Activated naive CD4-positive, alpha-beta T cell treated with anti-CD3 and anti-CD28 coated beads for 36 hours (primary cell): ENCODE measurements at regions not wholly inside any gene's neighbourhood (a gene's known extent, or its start where the extent isn't known, plus 50 kb on each side); places are given as distances from the start of the nearest gene placed in this dataset.
"Not testable (repeated sequence)": the region's sequence is repeated elsewhere in the genome, so short reads cannot be mapped to it uniquely, and the experiment has no call there.

ENCODE experiments used
- CTCF ChIA-PET: fragments of 350-600 bp; sonication (Branson Sonifier 250); formaldehyde crosslinking; loops from one replicate; lab custom pipeline; 2021; ENCODE audit warnings: antibody characterized with exemption; lab: Charles Lee
- DNase-seq: peaks from one replicate; pipeline ENCODE4 v3.0.0-alpha.2; 2020
- H3K27ac Mint-ChIP-seq: one replicate; pipeline ENCODE4 v1.8.0; 2021; ENCODE audit warnings: mild to moderate bottlenecking, mixed read lengths
- H3K27me3 Mint-ChIP-seq: one replicate; pipeline ENCODE4 v1.8.0; 2021; ENCODE audit warnings: low read depth, mixed read lengths
- H3K36me3 Mint-ChIP-seq: one replicate; pipeline ENCODE4 v1.8.0; 2021; ENCODE audit warnings: low read depth, mixed read lengths
- H3K4me1 Mint-ChIP-seq: one replicate; pipeline ENCODE4 v1.8.0; 2021; ENCODE audit warnings: low read depth, mixed read lengths
- H3K4me3 Mint-ChIP-seq: one replicate; pipeline ENCODE4 v1.8.0; 2021; ENCODE audit warnings: mild to moderate bottlenecking, moderate library complexity, mixed read lengths
- H3K9me3 Mint-ChIP-seq: one replicate; pipeline ENCODE4 v1.8.0; 2021; ENCODE audit warnings: mixed read lengths
- intact Hi-C: fragments of 100-400 bp; cut with micrococcal nuclease; formaldehyde crosslinking; loops from one replicate; pipeline ENCODE4 v1.15.1; 2023

- H3K27ac Mint-ChIP-seq: no peak overlapping the region
- intact Hi-C loops: no loop called here
Observed at GRCh38 chr2:116787848-116788247, 1026.6 kb upstream of the DDX18 start.

GRCh38 chr2:116802671-116803070 is 1011.8 kb upstream of the DDX18 start:
- intact Hi-C loops: no loop called here
- CTCF ChIA-PET: no interaction called here
- DNase-seq: no peak
- no peaks in the 10 kb centered on the region for H3K36me3 Mint-ChIP-seq
- no peak overlapping the region for H3K4me3 Mint-ChIP-seq
- peaks cover 25% of the 10 kb centered on the region for H3K9me3 Mint-ChIP-seq
- H3K4me1 Mint-ChIP-seq: no peaks in the 10 kb centered on the region
- no peaks in the 10 kb centered on the region for H3K27me3 Mint-ChIP-seq
- no peak overlapping the region for H3K27ac Mint-ChIP-seq

More at GRCh38 chr2:116787848-116788247, 1026.6 kb upstream of the DDX18 start:
- no peaks in the 10 kb centered on the region for H3K4me1 Mint-ChIP-seq
- H3K4me3 Mint-ChIP-seq: no peak overlapping the region
- no peak for DNase-seq
- no peaks in the 10 kb centered on the region for H3K27me3 Mint-ChIP-seq
- CTCF ChIA-PET: interaction anchor here (0.5 kb wide), 1 partner anchor 221 kb away, joined by 4 read pairs; no protein-coding TSS in a partner anchor
- H3K36me3 Mint-ChIP-seq: no peaks in the 10 kb centered on the region
- peaks cover 2% of the 10 kb centered on the region for H3K9me3 Mint-ChIP-seq

- H3K27ac Mint-ChIP-seq: no peak overlapping the region
- no peaks in the 10 kb centered on the region for H3K4me1 Mint-ChIP-seq
- H3K4me3 Mint-ChIP-seq: no peak overlapping the region
- intact Hi-C loops: no loop called here
- H3K36me3 Mint-ChIP-seq: no peaks in the 10 kb centered on the region
- peaks cover 24% of the 10 kb centered on the region for H3K9me3 Mint-ChIP-seq
- CTCF ChIA-PET: no interaction called here
- no peak for DNase-seq
- no peaks in the 10 kb centered on the region for H3K27me3 Mint-ChIP-seq
Observed at GRCh38 chr2:116804901-116805300, 1009.6 kb upstream of the DDX18 start.

GRCh38 chr2:116806505-116806904 is 1008.0 kb upstream of the DDX18 start:
- intact Hi-C loops, DNase-seq, H3K4me3 Mint-ChIP-seq, CTCF ChIA-PET, H3K36me3 Mint-ChIP-seq, H3K27ac Mint-ChIP-seq, H3K27me3 Mint-ChIP-seq, H3K4me1 Mint-ChIP-seq: not testable (repeated sequence)
- H3K9me3 Mint-ChIP-seq: peaks cover 20% of the 10 kb centered on the region

- Mint-ChIP-seq H3K27me3 (no peaks in the 10 kb centered on the region), H3K36me3 (no peaks in the 10 kb centered on the region), H3K4me3 (no peak overlapping the region), H3K9me3 (peaks cover 14% of the 10 kb centered on the region), H3K4me1 (no peaks in the 10 kb centered on the region), H3K27ac (no peak overlapping the region)
- CTCF ChIA-PET: no interaction called here
- no peak for DNase-seq
- intact Hi-C loops: no loop called here
Observed at GRCh38 chr2:116809109-116809508, 1005.4 kb upstream of the DDX18 start.

- Mint-ChIP-seq H3K27ac (no peak overlapping the region), H3K4me3 (no peak overlapping the region), H3K4me1 (no peaks in the 10 kb centered on the region), H3K36me3 (no peaks in the 10 kb centered on the region), H3K9me3 (peaks cover 7% of the 10 kb centered on the region), H3K27me3 (no peaks in the 10 kb centered on the region)
- intact Hi-C loops: no loop called here
- DNase-seq: no peak
- CTCF ChIA-PET: no interaction called here
Observed at GRCh38 chr2:116810071-116810470, 1004.4 kb upstream of the DDX18 start.

GRCh38 chr2:116810645-116811044 is 1003.8 kb upstream of the DDX18 start:
- Mint-ChIP-seq H3K27ac (no peak overlapping the region), H3K36me3 (no peaks in the 10 kb centered on the region), H3K9me3 (peaks cover 4% of the 10 kb centered on the region), H3K27me3 (no peaks in the 10 kb centered on the region), H3K4me1 (no peaks in the 10 kb centered on the region), H3K4me3 (no peak overlapping the region)
- intact Hi-C loops: no loop called here
- no peak for DNase-seq
- CTCF ChIA-PET: no interaction called here

- Mint-ChIP-seq H3K4me1 (no peaks in the 10 kb centered on the region), H3K27me3 (no peaks in the 10 kb centered on the region), H3K4me3 (no peak overlapping the region), H3K27ac (no peak overlapping the region), H3K9me3 (peaks cover 9% of the 10 kb centered on the region), H3K36me3 (no peaks in the 10 kb centered on the region)
- DNase-seq: no peak
- CTCF ChIA-PET: no interaction called here
- intact Hi-C loops: no loop called here
Observed at GRCh38 chr2:116819355-116819754, 995.1 kb upstream of the DDX18 start.

GRCh38 chr2:116820986-116821385 is 993.5 kb upstream of the DDX18 start:
- DNase-seq: no peak
- intact Hi-C loops: no loop called here
- H3K27me3 Mint-ChIP-seq: no peaks in the 10 kb centered on the region
- no peak overlapping the region for H3K27ac Mint-ChIP-seq
- H3K4me1 Mint-ChIP-seq: no peaks in the 10 kb centered on the region
- CTCF ChIA-PET: interaction anchor here (0.6 kb wide), 1 partner anchor 108 kb away, joined by 5 read pairs; no protein-coding TSS in a partner anchor
- no peak overlapping the region for H3K4me3 Mint-ChIP-seq
- H3K36me3 Mint-ChIP-seq: no peaks in the 10 kb centered on the region
- H3K9me3 Mint-ChIP-seq: peaks cover 11% of the 10 kb centered on the region

GRCh38 chr2:116829543-116829942 is 984.9 kb upstream of the DDX18 start:
- H3K27me3 Mint-ChIP-seq, H3K27ac Mint-ChIP-seq, H3K36me3 Mint-ChIP-seq, H3K9me3 Mint-ChIP-seq, CTCF ChIA-PET, H3K4me1 Mint-ChIP-seq, DNase-seq, H3K4me3 Mint-ChIP-seq, intact Hi-C loops: not testable (repeated sequence)

- intact Hi-C loops: no loop called here
- CTCF ChIA-PET: no interaction called here
- H3K4me3 Mint-ChIP-seq: no peak overlapping the region
- no peaks in the 10 kb centered on the region for H3K27me3 Mint-ChIP-seq
- no peak for DNase-seq
- H3K9me3 Mint-ChIP-seq: no peaks in the 10 kb centered on the region
- H3K4me1 Mint-ChIP-seq: no peaks in the 10 kb centered on the region
- H3K36me3 Mint-ChIP-seq: no peaks in the 10 kb centered on the region
- H3K27ac Mint-ChIP-seq: no peak overlapping the region
Observed at GRCh38 chr2:116832148-116832547, 982.3 kb upstream of the DDX18 start.

- Mint-ChIP-seq H3K27ac (no peak overlapping the region), H3K36me3 (no peaks in the 10 kb centered on the region), H3K27me3 (no peaks in the 10 kb centered on the region), H3K4me3 (no peak overlapping the region), H3K4me1 (no peaks in the 10 kb centered on the region), H3K9me3 (no peaks in the 10 kb centered on the region)
- DNase-seq: no peak
- CTCF ChIA-PET: no interaction called here
- intact Hi-C loops: no loop called here
Observed at GRCh38 chr2:116833052-116833451, 981.4 kb upstream of the DDX18 start.

GRCh38 chr2:116842164-116842563 is 972.3 kb upstream of the DDX18 start:
- DNase-seq: no peak
- Mint-ChIP-seq H3K27me3 (no peaks in the 10 kb centered on the region), H3K36me3 (no peaks in the 10 kb centered on the region), H3K27ac (no peak overlapping the region), H3K4me3 (no peak overlapping the region), H3K9me3 (peaks cover 6% of the 10 kb centered on the region), H3K4me1 (no peaks in the 10 kb centered on the region)
- intact Hi-C loops: no loop called here
- CTCF ChIA-PET: no interaction called here

- H3K27me3 Mint-ChIP-seq: no peaks in the 10 kb centered on the region
- no peak for DNase-seq
- H3K4me1 Mint-ChIP-seq: no peaks in the 10 kb centered on the region
- peaks cover 27% of the 10 kb centered on the region for H3K9me3 Mint-ChIP-seq
- no peaks in the 10 kb centered on the region for H3K36me3 Mint-ChIP-seq
- H3K27ac Mint-ChIP-seq: no peak overlapping the region
- no peak overlapping the region for H3K4me3 Mint-ChIP-seq
- intact Hi-C loops: no loop called here
- CTCF ChIA-PET: no interaction called here
Observed at GRCh38 chr2:116859708-116860107, 954.8 kb upstream of the DDX18 start.
